AG09309 (cell line): ENCODE measurements at regions not wholly inside any gene's neighbourhood (a gene's known extent, or its start where the extent isn't known, plus 50 kb on each side); places are given as distances from the start of the nearest gene placed in this dataset.

Source experiments
- DNase-seq: peaks from one replicate; pipeline ENCODE4 v3.0.0-alpha.2; 2010; ENCODE audit warnings: low read depth
- H3K4me3 ChIP-seq: 2 replicates; pipeline ENCODE4 v1.5.1; 2011; ENCODE audit warnings: mild to moderate bottlenecking, low read depth, low read length, moderate library complexity; ENCODE audit not compliant: control insufficient read depth
- TF ChIP-seq, protein P1 (sequence below): IDR thresholded peaks from 2 replicates; pipeline ENCODE4 v1.5.1; 2011; ENCODE audit warnings: mild to moderate bottlenecking, low read depth, low read length, inconsistent platforms; ENCODE audit not compliant: insufficient read depth, control insufficient read depth; ENCODE audit errors: missing control alignments

DNA sequence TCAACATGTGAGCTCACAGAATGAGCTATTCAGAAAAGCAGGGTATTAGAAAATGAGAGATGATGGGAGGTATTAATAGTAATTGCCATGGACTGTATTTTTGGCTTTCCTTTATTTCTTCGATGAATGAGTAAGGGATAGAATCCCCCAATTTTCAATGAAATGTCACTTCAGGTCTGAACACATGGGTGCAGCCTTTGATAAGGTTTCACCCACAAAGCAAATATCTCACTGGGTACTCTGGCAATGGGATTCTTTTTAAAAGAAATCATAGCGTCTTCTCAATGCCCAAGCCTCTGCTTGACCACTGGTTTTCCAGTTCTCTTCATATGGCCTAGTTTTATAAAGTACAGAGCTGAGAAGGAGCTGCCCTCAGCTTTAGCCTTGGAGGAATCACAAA lies 610.5 kb upstream of the FANCL start:
- no peak for DNase-seq
- TF ChIP-seq, protein P1, sequence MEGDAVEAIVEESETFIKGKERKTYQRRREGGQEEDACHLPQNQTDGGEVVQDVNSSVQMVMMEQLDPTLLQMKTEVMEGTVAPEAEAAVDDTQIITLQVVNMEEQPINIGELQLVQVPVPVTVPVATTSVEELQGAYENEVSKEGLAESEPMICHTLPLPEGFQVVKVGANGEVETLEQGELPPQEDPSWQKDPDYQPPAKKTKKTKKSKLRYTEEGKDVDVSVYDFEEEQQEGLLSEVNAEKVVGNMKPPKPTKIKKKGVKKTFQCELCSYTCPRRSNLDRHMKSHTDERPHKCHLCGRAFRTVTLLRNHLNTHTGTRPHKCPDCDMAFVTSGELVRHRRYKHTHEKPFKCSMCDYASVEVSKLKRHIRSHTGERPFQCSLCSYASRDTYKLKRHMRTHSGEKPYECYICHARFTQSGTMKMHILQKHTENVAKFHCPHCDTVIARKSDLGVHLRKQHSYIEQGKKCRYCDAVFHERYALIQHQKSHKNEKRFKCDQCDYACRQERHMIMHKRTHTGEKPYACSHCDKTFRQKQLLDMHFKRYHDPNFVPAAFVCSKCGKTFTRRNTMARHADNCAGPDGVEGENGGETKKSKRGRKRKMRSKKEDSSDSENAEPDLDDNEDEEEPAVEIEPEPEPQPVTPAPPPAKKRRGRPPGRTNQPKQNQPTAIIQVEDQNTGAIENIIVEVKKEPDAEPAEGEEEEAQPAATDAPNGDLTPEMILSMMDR: no peak
- H3K4me3 ChIP-seq: no peak overlapping the region

DNA sequence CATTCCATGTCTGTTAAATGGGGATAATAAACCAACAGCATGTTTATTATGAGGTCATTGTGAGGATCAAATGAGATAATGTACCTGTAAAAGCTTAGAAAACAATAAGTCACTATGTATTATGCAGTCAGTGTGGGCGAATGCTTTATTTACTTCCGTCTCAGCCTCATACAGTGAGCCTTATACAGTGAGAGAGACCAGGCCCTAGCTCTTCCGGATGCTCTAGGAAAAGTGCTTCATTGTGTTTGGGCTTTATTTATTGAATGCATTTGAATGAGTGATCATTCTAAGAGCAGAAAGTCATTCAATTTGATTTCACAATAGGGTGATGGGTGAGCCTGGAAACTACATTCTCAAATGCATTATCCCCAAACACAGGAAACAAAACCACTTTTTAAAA lies 603.9 kb upstream of the FANCL start:
- TF ChIP-seq, protein P1: no peak
- H3K4me3 ChIP-seq: no peak overlapping the region
- DNase-seq: no peak

DNA sequence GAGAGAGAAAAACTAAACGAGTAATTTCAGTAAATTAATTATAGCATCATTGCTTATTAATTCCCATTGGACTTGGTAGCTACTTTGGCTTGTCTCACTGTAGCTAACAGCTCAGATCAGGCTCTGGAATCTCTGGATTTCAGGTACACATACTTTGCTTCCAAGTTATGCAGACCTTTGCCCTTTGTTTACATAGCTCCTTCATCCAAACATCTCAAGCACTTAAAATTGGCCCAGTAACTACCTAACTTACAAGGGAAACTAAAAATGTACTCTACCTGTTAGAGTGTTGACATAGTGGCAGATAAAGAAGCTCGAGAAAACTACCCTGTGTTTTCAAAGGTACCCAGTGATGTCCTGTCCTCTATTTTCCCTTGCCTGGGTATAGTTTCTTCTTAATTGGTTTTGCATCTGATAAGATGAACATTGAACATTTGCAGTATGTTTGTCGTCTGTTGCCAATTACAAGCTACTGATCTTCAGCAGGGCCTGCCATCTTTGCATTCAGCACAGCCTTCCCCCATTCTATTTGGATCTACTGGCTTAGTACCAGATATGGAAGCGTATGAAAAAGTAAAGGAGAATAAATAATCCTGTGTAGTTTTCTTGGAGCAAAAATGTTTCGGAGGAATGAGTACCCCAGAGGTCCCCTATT lies 601.5 kb upstream of the FANCL start:
- DNase-seq: no peak
- TF ChIP-seq, protein P1: no peak

DNA sequence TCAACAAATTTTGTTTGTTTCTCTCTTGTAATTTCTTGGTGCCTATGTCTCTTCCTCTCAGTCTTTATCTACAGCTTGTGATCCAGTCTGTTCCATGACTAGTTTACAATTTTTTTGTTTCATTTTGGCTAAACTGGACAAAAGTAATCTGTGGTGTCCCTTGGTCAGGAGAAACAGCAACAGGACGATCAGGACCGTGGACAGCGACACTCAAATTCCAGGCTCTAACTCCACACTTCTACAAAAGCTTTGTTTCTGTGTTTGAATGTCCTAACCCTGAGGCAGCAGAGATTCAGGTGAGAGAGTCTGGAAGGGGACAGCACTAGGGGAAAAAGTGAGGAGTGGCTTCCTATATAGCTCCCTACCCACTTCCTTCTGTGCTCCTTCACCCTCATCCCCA lies 593.3 kb upstream of the FANCL start:
- no peak for DNase-seq
- H3K4me3 ChIP-seq: no peak overlapping the region
- TF ChIP-seq, protein P1: no peak

More for the DNA sequence above, 601.5 kb upstream of the FANCL start:
- H3K4me3 ChIP-seq: no peak overlapping the region

DNA sequence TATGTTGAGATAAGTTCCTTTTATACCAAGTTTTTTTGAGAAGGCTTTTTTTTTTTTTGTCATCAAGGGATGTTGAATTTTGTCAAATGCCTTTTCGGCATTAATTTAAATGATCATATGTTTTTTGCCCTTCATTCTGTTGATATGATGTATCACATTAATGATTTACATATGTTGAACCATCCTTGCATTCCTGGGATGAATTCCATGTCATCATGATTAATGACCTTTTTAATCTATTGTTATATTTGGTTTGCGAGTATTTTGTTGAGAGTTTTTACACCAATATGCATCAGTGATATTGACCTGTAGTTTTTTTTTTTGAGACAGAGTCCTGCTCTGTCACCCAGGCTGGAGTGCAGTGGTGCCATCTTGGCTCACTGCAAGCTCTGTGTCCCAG lies 585.7 kb upstream of the FANCL start:
- TF ChIP-seq, protein P1: no peak
- DNase-seq: no peak
- no peak overlapping the region for H3K4me3 ChIP-seq

DNA sequence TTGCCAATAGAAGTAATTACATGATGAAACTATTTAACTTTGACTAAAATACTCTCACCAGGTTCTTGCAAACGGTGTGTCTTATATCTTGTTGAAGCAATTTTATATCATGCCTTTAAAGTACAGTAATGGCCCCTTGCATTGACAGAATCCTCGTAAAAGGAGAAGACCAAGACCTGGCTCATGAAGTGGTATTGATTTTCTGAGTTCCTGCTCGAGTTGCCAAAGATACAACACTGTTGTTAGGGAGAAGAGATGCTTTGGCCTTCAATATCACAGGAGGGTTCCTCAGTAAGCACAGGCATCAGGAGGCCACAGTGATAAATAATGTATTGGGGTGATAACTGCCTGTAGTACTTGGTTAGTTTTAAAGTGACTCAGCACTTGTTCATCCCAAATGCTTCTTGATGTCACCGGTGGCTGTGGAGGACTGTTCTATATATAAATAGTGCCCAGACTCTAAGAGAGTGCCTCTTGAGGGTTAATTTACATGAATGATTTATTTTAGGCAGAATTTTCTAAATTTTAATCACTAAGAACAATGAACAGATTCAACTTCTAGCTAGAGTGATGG lies 571.7 kb upstream of the FANCL start:
- DNase-seq: no peak
- TF ChIP-seq, protein P1: no peak
- no peak overlapping the region for H3K4me3 ChIP-seq

DNA sequence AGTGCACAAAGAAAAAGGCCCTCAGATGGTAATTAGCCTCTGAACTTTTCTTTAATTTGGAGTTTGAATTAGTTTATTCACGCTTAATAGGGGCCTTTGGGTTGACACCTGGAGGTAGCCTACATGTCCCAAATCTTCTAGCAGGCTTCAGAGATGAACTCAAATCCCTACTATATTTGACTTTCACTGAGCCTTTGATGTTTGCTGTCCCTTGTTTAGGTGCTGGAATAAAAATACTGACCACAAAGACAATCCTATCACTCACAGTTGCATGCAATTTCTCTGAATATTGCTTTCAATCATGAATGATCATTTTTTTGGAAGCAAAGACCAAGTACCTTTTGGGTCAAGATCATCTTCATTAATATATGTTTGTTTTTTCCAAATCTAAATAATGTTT lies 564.0 kb upstream of the FANCL start:
- TF ChIP-seq, protein P1: no peak

More for the DNA sequence above, 564.0 kb upstream of the FANCL start:
- no peak for DNase-seq
- H3K4me3 ChIP-seq: no peak overlapping the region
